Stimulated activated effector memory CD8-positive, alpha-beta T cell treated with anti-CD3 and anti-CD28 coated beads, Interleukin-12 subunit alpha, Interleukin-12 subunit beta, amount 100 ng/mL, for 72 hours (primary cell): ENCODE measurements at regions not wholly inside any gene's neighbourhood (a gene's known extent, or its start where the extent isn't known, plus 50 kb on each side); places are given as distances from the start of the nearest gene placed in this dataset.
A peak's percentile ranks its signal among the peaks of the same experiment; 100 is the strongest.

ENCODE experiments used
- ATAC-seq: fragments of 150-1000 bp; cut with Tn5 transposase; 2 replicates; pipeline ENCODE4 v1.10.0; 2021
- DNase-seq, 2 donors: peaks; one replicate each; pipeline ENCODE4 v3.0.0; 2021 to 2022; ENCODE audit warnings: low spot score in 2 of 2
- H3K27ac Mint-ChIP-seq: one replicate; pipeline ENCODE4 v1.8.0; 2022; ENCODE audit warnings: mild to moderate bottlenecking, mixed read lengths
- H3K36me3 Mint-ChIP-seq: one replicate; pipeline ENCODE4 v1.8.0; 2022; ENCODE audit warnings: mild to moderate bottlenecking, mixed read lengths
- H3K4me1 Mint-ChIP-seq: one replicate; pipeline ENCODE4 v1.8.0; 2022; ENCODE audit warnings: mixed read lengths
- H3K4me3 Mint-ChIP-seq: one replicate; pipeline ENCODE4 v1.8.0; 2022; ENCODE audit warnings: mild to moderate bottlenecking, mixed read lengths
- H3K9me3 Mint-ChIP-seq: one replicate; pipeline ENCODE4 v1.8.0; 2022; ENCODE audit warnings: mixed read lengths

- no peak for ATAC-seq
- no peaks in the 10 kb centered on the region for H3K36me3 Mint-ChIP-seq
These were observed 115.7 kb upstream of the CACNA2D1 start for GRCh38 chr7:82559193-82559805.

DNA sequence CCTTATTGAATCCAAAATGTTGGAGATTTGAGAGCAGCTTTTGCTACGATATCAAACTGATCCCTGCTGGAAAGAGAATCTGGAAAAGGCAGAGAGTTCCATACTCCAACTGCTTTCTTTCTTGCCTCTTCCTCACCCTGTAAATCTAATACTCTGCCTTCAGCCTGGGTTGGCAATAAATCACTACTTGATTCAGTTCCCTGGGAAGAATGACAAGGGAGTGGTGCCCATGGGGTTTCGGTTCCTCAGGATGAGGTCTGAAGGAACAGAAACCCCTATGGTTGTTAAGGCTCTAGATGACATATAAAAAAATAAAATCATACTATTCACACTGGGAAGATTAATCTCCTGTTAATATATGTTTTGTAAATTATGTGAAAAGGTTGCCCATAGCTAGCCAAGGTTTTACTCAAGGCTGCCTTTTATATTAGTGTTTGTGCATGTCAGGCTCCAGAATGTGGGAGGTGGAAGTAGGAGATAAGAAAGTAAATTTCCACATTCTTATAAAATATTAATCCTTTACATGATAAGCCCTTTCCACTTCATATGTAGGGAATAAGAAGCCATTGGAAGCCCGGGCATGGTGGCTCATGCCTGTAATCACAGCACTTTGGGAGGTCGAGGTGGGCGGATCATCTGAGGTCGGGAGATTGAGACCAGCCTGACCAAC is 106.2 kb upstream of the CACNA2D1 start:
- no peak for DNase-seq
- H3K4me1 Mint-ChIP-seq, result no peaks in the 10 kb centered on the region
- no peak overlapping the region for H3K27ac Mint-ChIP-seq
- H3K9me3 Mint-ChIP-seq, result no peaks in the 10 kb centered on the region
- H3K36me3 Mint-ChIP-seq, result no peaks in the 10 kb centered on the region
- H3K4me3 Mint-ChIP-seq, result no peak overlapping the region
- no peak for ATAC-seq

More at GRCh38 chr7:82559193-82559805, 115.7 kb upstream of the CACNA2D1 start:
- Mint-ChIP-seq H3K27ac (no peak overlapping the region), H3K9me3 (peaks cover 4% of the 10 kb centered on the region), H3K4me1 (no peaks in the 10 kb centered on the region), H3K4me3 (no peak overlapping the region)
- no peak for DNase-seq

DNA sequence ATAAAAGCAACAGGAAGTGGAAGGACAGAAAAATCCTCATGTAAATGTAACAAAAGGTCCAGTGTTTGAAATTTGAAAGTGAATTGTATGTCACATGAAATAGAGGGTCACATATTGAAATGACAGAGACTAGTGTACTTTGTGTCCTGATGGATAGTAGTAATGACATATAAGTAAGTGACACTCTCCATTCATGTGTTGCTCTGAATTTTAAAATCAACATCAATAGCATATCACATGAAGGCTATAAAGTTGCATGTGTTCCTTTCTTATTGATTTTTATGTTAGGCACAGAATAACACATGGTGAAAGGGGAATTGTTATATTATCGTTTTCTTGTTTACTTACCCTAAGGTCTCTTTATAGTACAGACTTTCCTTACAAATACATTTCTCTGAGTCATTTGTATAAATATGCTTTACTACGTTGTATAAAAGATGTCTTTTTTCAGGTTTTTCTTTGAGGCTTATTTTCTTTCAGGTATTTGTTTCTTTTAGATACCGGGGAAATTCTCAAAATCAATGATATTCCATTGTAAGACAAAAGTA is 104.6 kb upstream of the CACNA2D1 start:
- DNase-seq, result no peak
- Mint-ChIP-seq H3K9me3 (no peaks in the 10 kb centered on the region), H3K27ac (no peak overlapping the region), H3K4me3 (no peak overlapping the region), H3K4me1 (no peaks in the 10 kb centered on the region), H3K36me3 (no peaks in the 10 kb centered on the region)
- no peak for ATAC-seq

DNA sequence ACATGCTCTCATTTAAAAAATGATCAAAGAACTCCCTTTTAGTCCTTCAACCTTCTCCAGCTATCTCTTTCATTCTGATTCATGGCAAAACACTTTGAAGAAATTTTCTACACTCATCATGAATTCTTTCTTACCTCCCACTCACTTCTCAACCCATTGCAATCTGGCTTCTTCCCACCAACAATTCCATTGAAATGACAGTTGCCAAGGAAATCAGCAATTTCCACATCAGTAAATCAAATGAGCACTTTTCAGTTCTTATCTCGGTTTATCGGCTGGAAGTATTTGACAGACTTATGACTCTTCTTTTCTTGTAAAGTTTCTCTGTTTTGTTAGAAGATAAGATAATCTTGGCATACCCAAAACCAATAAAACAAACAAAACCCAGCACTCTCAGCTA is 99.1 kb upstream of the CACNA2D1 start:
- ATAC-seq (no peak), DNase-seq (no peak)
- H3K4me3 Mint-ChIP-seq, result no peak overlapping the region
- no peaks in the 10 kb centered on the region for H3K9me3 Mint-ChIP-seq
- no peaks in the 10 kb centered on the region for H3K36me3 Mint-ChIP-seq
- H3K4me1 Mint-ChIP-seq, result no peaks in the 10 kb centered on the region
- H3K27ac Mint-ChIP-seq, result no peak overlapping the region

DNA sequence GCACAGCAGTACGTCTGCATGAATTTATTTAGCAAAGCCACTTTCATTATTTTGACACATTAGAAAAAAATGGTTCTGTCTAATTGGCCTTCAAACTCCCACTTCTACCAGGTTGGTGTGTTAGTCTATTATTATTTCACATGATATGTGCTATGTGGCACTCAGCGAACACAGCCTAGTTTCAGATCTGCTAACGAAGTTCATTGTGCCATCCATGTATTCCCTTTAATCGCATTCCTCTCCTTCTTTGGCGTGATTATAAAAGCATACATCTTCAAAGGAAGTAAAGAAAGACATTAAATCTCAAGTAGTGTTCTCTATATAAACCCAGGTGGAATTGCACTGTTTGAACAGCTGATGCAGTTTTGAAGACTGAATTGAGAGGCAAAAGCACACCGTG is 96.4 kb upstream of the CACNA2D1 start:
- no peak overlapping the region for H3K27ac Mint-ChIP-seq
- no peak overlapping the region for H3K4me3 Mint-ChIP-seq
- no peaks in the 10 kb centered on the region for H3K36me3 Mint-ChIP-seq
- DNase-seq (no peak), ATAC-seq (no peak)
- H3K9me3 Mint-ChIP-seq, result peaks cover 4% of the 10 kb centered on the region
- no peaks in the 10 kb centered on the region for H3K4me1 Mint-ChIP-seq

DNA sequence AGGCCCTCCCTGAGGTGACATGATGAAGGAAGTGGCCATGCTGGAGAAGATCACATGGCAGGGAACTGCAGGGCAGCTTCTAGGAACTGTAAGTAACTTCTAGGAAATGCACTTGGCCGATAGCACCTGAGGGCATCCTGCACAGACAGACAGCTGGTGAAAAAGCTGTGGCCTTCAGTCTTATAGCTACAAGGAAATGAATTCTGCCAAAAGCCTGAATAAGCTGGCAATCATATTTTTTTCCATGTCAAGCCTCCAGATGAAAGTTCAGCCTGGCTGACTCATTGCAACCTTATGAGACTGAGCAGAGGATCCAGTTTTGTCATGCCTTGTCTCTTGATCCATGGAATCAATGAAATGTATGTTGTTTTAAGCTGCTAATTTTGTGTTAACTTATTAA is 91.1 kb upstream of the CACNA2D1 start:
- Mint-ChIP-seq H3K27ac (no peak overlapping the region), H3K36me3 (no peaks in the 10 kb centered on the region), H3K4me3 (no peak overlapping the region), H3K4me1 (no peaks in the 10 kb centered on the region), H3K9me3 (peaks cover 7% of the 10 kb centered on the region)
- no peak for ATAC-seq
- DNase-seq, result no peak

DNA sequence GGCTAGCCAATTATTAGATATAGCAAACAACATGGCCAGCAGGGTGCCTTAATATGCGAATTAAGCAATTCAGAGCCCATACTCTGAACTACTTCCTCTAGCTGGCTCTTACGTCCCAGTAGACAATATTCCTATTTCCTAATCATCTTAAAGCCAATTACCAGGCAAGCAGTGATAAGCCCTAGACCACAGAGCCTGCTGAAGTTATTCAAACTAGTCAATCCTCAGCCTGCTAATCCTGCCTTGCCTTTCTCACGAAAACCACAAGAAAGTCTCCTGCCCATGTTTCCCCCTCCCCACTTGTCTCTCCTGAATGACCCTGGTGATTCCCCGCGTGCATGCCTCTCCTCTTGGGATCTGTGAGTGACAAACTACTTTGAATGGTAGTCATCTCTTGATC is 86.8 kb upstream of the CACNA2D1 start:
- no peaks in the 10 kb centered on the region for H3K4me1 Mint-ChIP-seq
- no peak overlapping the region for H3K27ac Mint-ChIP-seq
- H3K36me3 Mint-ChIP-seq, result no peaks in the 10 kb centered on the region
- DNase-seq, result no peak
- ATAC-seq, result no peak
- no peak overlapping the region for H3K4me3 Mint-ChIP-seq
- H3K9me3 Mint-ChIP-seq, result peaks cover 5% of the 10 kb centered on the region

GRCh38 chr7:82528577-82529310 is 85.2 kb upstream of the CACNA2D1 start:
- ATAC-seq (no peak), DNase-seq (no peak)
- Mint-ChIP-seq H3K4me3 (no peak overlapping the region), H3K36me3 (no peaks in the 10 kb centered on the region), H3K4me1 (no peaks in the 10 kb centered on the region), H3K27ac (no peak overlapping the region), H3K9me3 (peaks cover 5% of the 10 kb centered on the region)

DNA sequence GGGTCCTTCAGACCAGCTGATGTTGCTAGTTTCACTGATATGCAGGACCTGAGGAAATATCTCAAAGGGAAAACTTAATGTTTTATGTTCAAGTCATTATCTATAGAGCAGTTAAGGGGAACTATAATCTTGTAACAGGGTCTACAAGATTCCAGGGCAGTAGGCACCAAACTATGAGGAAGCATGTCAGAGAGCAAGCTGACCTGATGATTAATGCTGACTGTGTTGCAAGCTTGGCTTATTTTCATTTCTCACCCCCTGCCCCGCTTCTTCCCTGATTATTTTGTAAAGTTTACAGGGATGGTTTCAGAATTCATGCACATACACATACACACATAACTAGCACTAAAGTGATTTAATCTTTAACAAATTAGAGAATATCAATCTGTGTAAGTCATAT is 84.3 kb upstream of the CACNA2D1 start:
- Mint-ChIP-seq H3K4me3 (no peak overlapping the region), H3K4me1 (no peaks in the 10 kb centered on the region), H3K27ac (no peak overlapping the region), H3K9me3 (peaks cover 9% of the 10 kb centered on the region), H3K36me3 (no peaks in the 10 kb centered on the region)
- ATAC-seq (no peak), DNase-seq (no peak)

- Mint-ChIP-seq H3K4me3 (no peak overlapping the region), H3K9me3 (peaks cover 7% of the 10 kb centered on the region), H3K4me1 (no peaks in the 10 kb centered on the region), H3K27ac (no peak overlapping the region), H3K36me3 (no peaks in the 10 kb centered on the region)
- ATAC-seq, result no peak
- DNase-seq, result no peak
These were observed 78.4 kb upstream of the CACNA2D1 start for GRCh38 chr7:82521906-82522445.

DNA sequence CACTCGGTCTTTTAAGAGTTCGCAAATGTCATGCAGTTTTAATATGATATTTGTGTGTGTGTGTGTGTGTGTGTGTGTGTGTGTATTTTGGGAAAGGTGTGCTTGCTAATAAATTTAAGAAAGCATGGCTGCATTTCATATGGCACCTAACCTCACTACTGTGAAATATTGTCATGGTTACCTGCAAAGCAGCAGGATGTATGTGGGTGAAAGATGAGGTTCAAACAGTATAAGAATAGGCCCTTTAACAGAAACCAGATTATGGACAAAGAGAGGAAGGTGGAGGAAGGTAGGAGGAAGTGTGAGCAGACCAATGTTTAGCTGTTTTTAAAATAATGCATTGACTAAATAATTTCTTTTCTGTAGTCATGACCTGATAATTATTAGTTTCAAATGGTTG is 73.5 kb upstream of the CACNA2D1 start:
- ATAC-seq, result no peak
- no peaks in the 10 kb centered on the region for H3K4me1 Mint-ChIP-seq
- no peak overlapping the region for H3K27ac Mint-ChIP-seq
- no peaks in the 10 kb centered on the region for H3K36me3 Mint-ChIP-seq
- DNase-seq, result no peak
- no peak overlapping the region for H3K4me3 Mint-ChIP-seq
- peaks cover 10% of the 10 kb centered on the region for H3K9me3 Mint-ChIP-seq

DNA sequence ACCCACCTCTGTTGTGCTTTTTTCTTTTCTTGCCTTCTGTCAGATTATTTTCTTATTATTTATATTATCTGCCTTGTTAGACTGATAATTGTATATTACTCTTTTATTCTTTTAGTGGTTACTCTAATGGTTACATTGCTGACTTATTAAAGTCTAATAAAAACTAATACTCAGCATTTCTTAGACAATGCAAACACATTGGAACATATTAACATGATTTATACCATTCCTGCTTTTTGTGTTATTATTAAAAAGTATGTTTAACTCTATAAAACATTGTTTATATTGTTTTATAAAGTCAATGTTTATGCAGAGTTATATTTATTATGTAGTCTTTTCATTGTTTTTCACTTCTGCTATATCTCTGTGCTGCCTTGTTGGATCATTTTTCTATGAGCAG is 68.0 kb upstream of the CACNA2D1 start:
- DNase-seq, result no peak
- ATAC-seq, result no peak
- Mint-ChIP-seq H3K9me3 (peaks cover 9% of the 10 kb centered on the region), H3K4me1 (no peaks in the 10 kb centered on the region), H3K27ac (no peak overlapping the region), H3K36me3 (no peaks in the 10 kb centered on the region), H3K4me3 (no peak overlapping the region)

DNA sequence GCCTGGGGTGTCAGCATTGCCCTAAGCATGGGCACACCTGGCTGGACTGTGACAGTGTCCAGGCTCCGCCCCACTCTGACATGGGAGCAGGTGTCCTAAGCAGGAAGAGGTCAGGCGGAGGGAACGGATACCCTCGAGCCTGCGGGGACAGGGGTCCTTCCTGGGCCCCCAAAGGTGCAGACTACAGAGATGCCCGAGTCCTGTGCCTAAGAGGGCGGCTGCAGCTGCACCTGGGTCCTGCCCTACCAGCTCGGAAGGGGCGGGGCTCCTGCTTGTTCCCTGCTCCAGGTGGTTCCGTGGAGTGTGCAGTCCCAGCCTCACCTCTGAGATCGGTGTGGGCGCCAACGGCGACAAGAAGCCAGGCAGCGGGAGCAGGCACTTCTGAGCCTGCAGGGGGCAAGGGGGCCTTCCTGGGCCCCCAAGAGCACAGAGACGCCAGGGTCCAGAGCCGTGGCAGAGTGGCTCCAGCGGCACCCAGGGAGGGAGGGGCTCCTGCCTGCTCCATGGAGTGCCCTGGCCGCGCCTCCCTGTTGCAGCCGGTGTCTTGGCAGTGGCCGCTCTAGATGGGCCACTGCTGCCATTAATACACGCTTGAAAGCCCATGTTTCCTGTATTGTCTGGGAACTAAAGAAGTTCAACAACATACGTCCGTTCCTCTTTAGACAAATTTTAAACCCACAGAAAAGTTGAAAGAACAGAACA is 64.5 kb upstream of the CACNA2D1 start:
- Mint-ChIP-seq H3K4me1 (no peaks in the 10 kb centered on the region), H3K9me3 (peaks cover 8% of the 10 kb centered on the region), H3K27ac (no peak overlapping the region), H3K4me3 (no peak overlapping the region), H3K36me3 (no peaks in the 10 kb centered on the region)
- DNase-seq (no peak), ATAC-seq (peak; percentile 43)

- H3K9me3 Mint-ChIP-seq, result peaks cover 5% of the 10 kb centered on the region
These were observed 63.9 kb upstream of the CACNA2D1 start for GRCh38 chr7:82507365-82507975.

DNA sequence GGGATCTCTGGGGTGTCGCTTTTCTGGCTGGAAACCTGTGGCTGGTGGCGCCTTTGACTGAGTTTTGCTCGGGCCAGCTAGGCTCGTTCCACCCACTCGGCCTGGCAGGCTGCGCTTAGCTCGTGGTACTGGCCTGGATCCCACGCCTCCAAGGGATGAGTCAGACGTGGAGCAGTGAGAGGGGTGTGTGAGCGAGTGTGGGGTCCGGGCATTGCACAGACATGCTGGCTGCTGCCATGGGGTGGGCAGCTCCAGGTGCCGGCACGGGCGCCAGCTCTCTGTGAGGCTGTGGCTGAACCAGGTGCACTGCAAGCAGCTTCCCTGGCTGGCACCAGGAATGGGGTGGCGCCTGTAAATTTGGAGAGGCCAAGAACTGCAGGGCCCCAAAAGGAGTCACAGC is 63.1 kb upstream of the CACNA2D1 start:
- no peaks in the 10 kb centered on the region for H3K4me1 Mint-ChIP-seq

More at GRCh38 chr7:82507365-82507975, 63.9 kb upstream of the CACNA2D1 start:
- ATAC-seq (peak; percentile 28), DNase-seq (no peak)
- Mint-ChIP-seq H3K4me3 (no peak overlapping the region), H3K36me3 (no peaks in the 10 kb centered on the region), H3K4me1 (no peaks in the 10 kb centered on the region), H3K27ac (no peak overlapping the region)

More for the DNA sequence above, 63.1 kb upstream of the CACNA2D1 start:
- ATAC-seq (peak; percentile 32), DNase-seq (no peak)
- Mint-ChIP-seq H3K9me3 (peaks cover 8% of the 10 kb centered on the region), H3K36me3 (no peaks in the 10 kb centered on the region), H3K27ac (no peak overlapping the region), H3K4me3 (no peak overlapping the region)
